Right cardiac atrium (tissue), 5 donors: ENCODE measurements at regions not wholly inside any gene's neighbourhood (a gene's known extent, or its start where the extent isn't known, plus 50 kb on each side); places are given as distances from the start of the nearest gene placed in this dataset.

Experiments
- ATAC-seq, 2 donors: fragments of 200-7000 bp; cut with Tn5 transposase; one replicate each; pipeline versions ENCODE4 v1.8.0 to v1.9.1; 2020; ENCODE audit warnings: moderate library complexity in 2 of 2, mild to moderate bottlenecking in 1 of 2
- DNase-seq, 3 donors: peaks; one replicate each; pipeline ENCODE4 v3.0.0-alpha.2; 2020
- H3K27ac ChIP-seq: one replicate; pipeline ENCODE4 v1.5.1; 2013; ENCODE audit warnings: mild to moderate bottlenecking, low read length, control low read depth, moderate library complexity
- H3K27me3 ChIP-seq: one replicate; pipeline ENCODE4 v1.6.1; 2013; ENCODE audit not compliant: control insufficient read depth, insufficient read depth
- H3K4me1 ChIP-seq: one replicate; pipeline ENCODE4 v1.6.1; 2013; ENCODE audit warnings: low read length; ENCODE audit not compliant: control insufficient read depth, insufficient read depth
- H3K4me3 ChIP-seq: one replicate; pipeline ENCODE4 v1.5.1; 2013; ENCODE audit warnings: low read length, control low read depth
- H3K9me3 ChIP-seq: one replicate; pipeline ENCODE4 v1.6.1; 2013; ENCODE audit warnings: low read length; ENCODE audit not compliant: control insufficient read depth
- WGBS: extraction: QIAGEN DNeasy Blood & Tissue Kit; methylation state at CpG from one replicate; pipeline ENCODE4 v1.1.7; 2013; 5-methylcytosine and 5-hydroxymethylcytosine counted together
- intact Hi-C, 4 donors: fragments of 100-400 bp; cut with DNase I; formaldehyde crosslinking; loops; one replicate each; pipeline versions ENCODE4 v1.11.0 to v1.14.0; 2022 to 2023
- donor health status: healthy with polysubstance abuse.
- donor health status: DM: no; HTN: yes; CAD: no.
- donor health status: DM: no; HTN: no; CAD: no.
- donor health status: DM: no; HTN: yes; CAD: no; lungs with severe emphysema.
- donor health status: DM: yes; HTN: yes; CAD: no.

- Histone ChIP-seq H3K9me3 (no peaks in the 10 kb centered on the region), H3K4me3 (no peak overlapping the region)
- intact Hi-C loops = loop anchor here in 1 of 4 donors (10.0 kb wide), 1 partner anchor 806 kb away; no protein-coding TSS in a partner anchor
Observed at GRCh38 chr10:123578721-123579120, 87.4 kb upstream of the GPR26 start.

GRCh38 chr10:123579675-123580074, 86.5 kb upstream of the GPR26 start:
- Histone ChIP-seq H3K27me3 (no peaks in the 10 kb centered on the region), H3K9me3 (no peaks in the 10 kb centered on the region), H3K27ac (no peak overlapping the region), H3K4me1 (no peaks in the 10 kb centered on the region), H3K4me3 (no peak overlapping the region)
- ATAC-seq (no peak), DNase-seq (no peak)
- WGBS = 55% methylated on average over 5 of the region's 5 CpGs
- intact Hi-C loops = loop anchor here in 2 of 4 donors (5.0 to 10.0 kb wide), 2 partner anchors 388 to 805 kb away; no protein-coding TSS in a partner anchor

More at GRCh38 chr10:123578721-123579120, 87.4 kb upstream of the GPR26 start:
- no peaks in the 10 kb centered on the region for H3K27me3 ChIP-seq
- no peak for DNase-seq
- no peak for ATAC-seq
- WGBS = 78% methylated on average over 6 of the region's 6 CpGs
- H3K4me1 ChIP-seq = no peaks in the 10 kb centered on the region
- H3K27ac ChIP-seq = no peak overlapping the region

GRCh38 chr10:123580426-123580825, 85.7 kb upstream of the GPR26 start:
- Histone ChIP-seq H3K4me3 (no peak overlapping the region), H3K9me3 (no peaks in the 10 kb centered on the region), H3K27ac (no peak overlapping the region), H3K27me3 (no peaks in the 10 kb centered on the region), H3K4me1 (no peaks in the 10 kb centered on the region)
- ATAC-seq = no peak
- DNase-seq = no peak
- 50% methylated on average over 4 of the region's 4 CpGs for WGBS
- intact Hi-C loops = loop anchor here in 1 of 4 donors (5.0 kb wide), 1 partner anchor 387 kb away; no protein-coding TSS in a partner anchor

GRCh38 chr10:123581656-123582055, 84.5 kb upstream of the GPR26 start:
- H3K27ac ChIP-seq = no peak overlapping the region
- no peak for DNase-seq
- H3K27me3 ChIP-seq = no peaks in the 10 kb centered on the region
- H3K4me1 ChIP-seq = no peaks in the 10 kb centered on the region
- intact Hi-C loops = loop anchor here (2.0 to 5.0 kb wide), 3 partner anchors 383 to 386 kb away; no protein-coding TSS in a partner anchor
- H3K9me3 ChIP-seq = no peaks in the 10 kb centered on the region
- ATAC-seq = no peak
- H3K4me3 ChIP-seq = no peak overlapping the region
- WGBS = 58% methylated on average over 9 of the region's 9 CpGs

- Histone ChIP-seq H3K27me3 (no peaks in the 10 kb centered on the region), H3K9me3 (no peaks in the 10 kb centered on the region), H3K4me3 (no peak overlapping the region), H3K4me1 (no peaks in the 10 kb centered on the region), H3K27ac (no peak overlapping the region)
- intact Hi-C loops = loop anchor here (2.0 to 5.0 kb wide), 3 partner anchors 382 to 385 kb away; no protein-coding TSS in a partner anchor
- DNase-seq (peak; percentile 71 to 87 (median 86)), ATAC-seq (peak; percentile 65 to 66)
- 26% methylated on average over 6 of the region's 6 CpGs for WGBS
Observed at GRCh38 chr10:123582084-123582989, 83.8 kb upstream of the GPR26 start.

- DNase-seq (peak; percentile 87 to 92 (median 92)), ATAC-seq (peak; percentile 80 to 89)
- Histone ChIP-seq H3K4me1 (no peaks in the 10 kb centered on the region), H3K9me3 (no peaks in the 10 kb centered on the region), H3K27me3 (no peaks in the 10 kb centered on the region), H3K4me3 (no peak overlapping the region), H3K27ac (no peak overlapping the region)
- intact Hi-C loops = loop anchor here (2.0 to 5.0 kb wide), 3 partner anchors 381 to 383 kb away; no protein-coding TSS in a partner anchor
- WGBS = 13% methylated on average over 24 of the region's 24 CpGs
Observed at GRCh38 chr10:123583639-123584418, 82.3 kb upstream of the GPR26 start.

- no peaks in the 10 kb centered on the region for H3K4me1 ChIP-seq
- H3K27ac ChIP-seq = no peak overlapping the region
- H3K27me3 ChIP-seq = no peaks in the 10 kb centered on the region
- intact Hi-C loops = loop anchor here in 1 of 4 donors (5.0 kb wide), 1 partner anchor 383 kb away; no protein-coding TSS in a partner anchor
- ATAC-seq = peak in 1 of 2 donors; percentile 10
- WGBS = 81% methylated on average over 12 of the region's 12 CpGs
- DNase-seq = no peak
- no peak overlapping the region for H3K4me3 ChIP-seq
- no peaks in the 10 kb centered on the region for H3K9me3 ChIP-seq
Observed at GRCh38 chr10:123584419-123584775, 81.8 kb upstream of the GPR26 start.

- H3K4me1 ChIP-seq = no peaks in the 10 kb centered on the region
- 74% methylated on average over 12 of the region's 12 CpGs for WGBS
- intact Hi-C loops = no loop called here
Observed at GRCh38 chr10:123585477-123586445, 80.4 kb upstream of the GPR26 start.

GRCh38 chr10:123587110-123587509, 79.0 kb upstream of the GPR26 start:
- Histone ChIP-seq H3K27ac (no peak overlapping the region), H3K9me3 (no peaks in the 10 kb centered on the region), H3K4me3 (no peak overlapping the region), H3K27me3 (no peaks in the 10 kb centered on the region), H3K4me1 (no peaks in the 10 kb centered on the region)
- no peak for ATAC-seq
- WGBS = 86% methylated on average over 3 of the region's 3 CpGs
- intact Hi-C loops = no loop called here
- no peak for DNase-seq

More at GRCh38 chr10:123585477-123586445, 80.4 kb upstream of the GPR26 start:
- Histone ChIP-seq H3K27me3 (no peaks in the 10 kb centered on the region), H3K27ac (no peak overlapping the region), H3K9me3 (no peaks in the 10 kb centered on the region), H3K4me3 (no peak overlapping the region)
- no peak for DNase-seq
- ATAC-seq = no peak

GRCh38 chr10:123588386-123588914, 77.7 kb upstream of the GPR26 start:
- Histone ChIP-seq H3K9me3 (no peaks in the 10 kb centered on the region), H3K4me3 (no peak overlapping the region), H3K27ac (no peak overlapping the region), H3K27me3 (no peaks in the 10 kb centered on the region), H3K4me1 (no peaks in the 10 kb centered on the region)
- intact Hi-C loops = no loop called here
- no peak for ATAC-seq
- no peak for DNase-seq
- 56% methylated on average over 7 of the region's 7 CpGs for WGBS
